B cell (primary cell): ENCODE measurements at regions not wholly inside any gene's neighbourhood (a gene's known extent, or its start where the extent isn't known, plus 50 kb on each side); places are given as distances from the start of the nearest gene placed in this dataset.

Experiments used
- ATAC-seq: fragments of 200-7000 bp; cut with Tn5 transposase; one replicate; pipeline ENCODE4 v1.10.0; 2021; ENCODE audit warnings: low read depth, mild to moderate bottlenecking, moderate number of reproducible peaks, moderate library complexity
- CTCF ChIA-PET: fragments of 350-600 bp; sonication (Branson Sonifier 250); formaldehyde crosslinking; loops from one replicate; lab custom pipeline; 2021; ENCODE audit warnings: antibody characterized with exemption, inconsistent platforms; lab: Charles Lee
- POLR2A ChIA-PET: fragments of 350-600 bp; sonication (Branson Sonifier 250); formaldehyde crosslinking; loops from one replicate; lab custom pipeline; 2021; ENCODE audit warnings: antibody characterized with exemption; lab: Charles Lee
- DNase-seq: peaks from one replicate; pipeline ENCODE4 v3.0.0; 2013
- H2AFZ ChIP-seq: 2 replicates; pipeline ENCODE4 v1.6.1; 2012; ENCODE audit warnings: mild to moderate bottlenecking, low read depth, low read length; ENCODE audit not compliant: insufficient read depth, poor library complexity, severe bottlenecking
- H3K27ac ChIP-seq, 2 donors: 1 replicate in 1 of 2; 2 replicates in 1 of 2; pipeline ENCODE4 v1.5.1; 2012 to 2013; ENCODE audit warnings: low read length in 2 of 2, mild to moderate bottlenecking in 2 of 2, moderate library complexity in 1 of 2
- H3K27me3 ChIP-seq, 4 experiments: fragments of 200-600 bp in 1 of 4; sonication (generic) in 1 of 4; replicated peaks in 1 of 4; 1 replicate in 2 of 4; 2 replicates in 2 of 4; pipeline versions ENCODE4 v1.6.1 to v1.7.0; 2013 to 2016; ENCODE audit warnings: low read length in 3 of 4, mild to moderate bottlenecking in 2 of 4, mixed read lengths in 1 of 4, moderate library complexity in 1 of 4; ENCODE audit not compliant: insufficient read depth in 4 of 4, control insufficient read depth in 3 of 4; ENCODE audit errors: control extremely low read depth in 1 of 4
- H3K36me3 ChIP-seq, 2 experiments: replicated peaks in 1 of 2; 1 replicate in 1 of 2; 2 replicates in 1 of 2; pipeline versions ENCODE4 v1.6.1 to v1.7.1; 2013; ENCODE audit warnings: low read length in 1 of 2; ENCODE audit not compliant: insufficient read depth in 2 of 2, control insufficient read depth in 1 of 2; ENCODE audit errors: control extremely low read depth in 1 of 2, extremely low read depth in 1 of 2
- H3K4me1 ChIP-seq, 2 donors: fragments of 200-600 bp in 1 of 2; sonication (generic) in 1 of 2; 1 replicate in 1 of 2; 2 replicates in 1 of 2; pipeline versions ENCODE4 v1.5.1 to v1.6.1; 2013 to 2017; ENCODE audit warnings: low read length in 2 of 2; ENCODE audit not compliant: control insufficient read depth in 2 of 2, insufficient read depth in 2 of 2
- H3K4me2 ChIP-seq: replicated peaks from 2 replicates; pipeline ENCODE3; 2012; ENCODE audit warnings: mild to moderate bottlenecking, low read depth, low read length; ENCODE audit not compliant: poor library complexity, severe bottlenecking
- H3K4me3 ChIP-seq, 5 experiments: fragments of 200-600 bp in 1 of 5; sonication (generic) in 1 of 5; 1 replicate in 3 of 5; 2 replicates in 2 of 5; pipeline versions ENCODE4 v1.5.1 to v1.7.0; 2011 to 2016; ENCODE audit warnings: low read length in 4 of 5, mild to moderate bottlenecking in 4 of 5, low read depth in 2 of 5, control low read depth in 1 of 5, moderate library complexity in 1 of 5; ENCODE audit not compliant: insufficient read depth in 1 of 5; ENCODE audit errors: control extremely low read depth in 1 of 5, extremely low read depth in 1 of 5
- H3K79me2 ChIP-seq: fragments of 200-600 bp; sonication (generic); one replicate; pipeline ENCODE4 v1.6.0; 2016; ENCODE audit warnings: low read length; ENCODE audit not compliant: control insufficient read depth, insufficient read depth
- H3K9ac ChIP-seq: fragments of 200-600 bp; sonication (generic); 2 replicates; pipeline ENCODE4 v1.6.1; 2017; ENCODE audit warnings: mild to moderate bottlenecking, low read length, moderate library complexity
- H3K9me3 ChIP-seq, 3 donors: one replicate each; pipeline versions ENCODE4 v1.6.1 to v1.7.1; 2013; ENCODE audit warnings: low read length in 2 of 3; ENCODE audit not compliant: control insufficient read depth in 2 of 3, insufficient read depth in 1 of 3; ENCODE audit errors: control extremely low read depth in 1 of 3
- H4K20me1 ChIP-seq: 2 replicates; pipeline ENCODE4 v1.6.0; 2012; ENCODE audit warnings: mild to moderate bottlenecking, low read length; ENCODE audit not compliant: insufficient read depth, control insufficient read depth, poor library complexity, severe bottlenecking
- H3K27ac Mint-ChIP-seq: one replicate; pipeline ENCODE4 v1.8.0; 2021; ENCODE audit warnings: mixed read lengths
- H3K27me3 Mint-ChIP-seq: one replicate; pipeline ENCODE4 v1.8.0; 2021; ENCODE audit warnings: mixed read lengths
- H3K4me1 Mint-ChIP-seq: one replicate; pipeline ENCODE4 v1.8.0; 2021; ENCODE audit warnings: mixed read lengths
- H3K4me3 Mint-ChIP-seq: one replicate; pipeline ENCODE4 v1.8.0; 2021; ENCODE audit warnings: mixed read lengths
- H3K9me3 Mint-ChIP-seq: one replicate; pipeline ENCODE4 v1.8.0; 2022; ENCODE audit warnings: mixed read lengths; ENCODE audit not compliant: insufficient read depth
- CTCF ChIP-seq: fragments of 200-600 bp; IDR thresholded peaks from one replicate; pipeline ENCODE4 v1.8.0; 2022; ENCODE audit warnings: antibody characterized with exemption, mild to moderate bottlenecking
- EZH2 ChIP-seq: IDR thresholded peaks from 2 replicates; pipeline ENCODE4 v1.6.1; 2012; ENCODE audit warnings: borderline replicate concordance, low read depth, mild to moderate bottlenecking, moderate library complexity, low read length; ENCODE audit not compliant: insufficient read depth, poor library complexity, severe bottlenecking
- WGBS: methylation state at CpG from one replicate; pipeline ENCODE4 v1.1.5; 2013; ENCODE audit warnings: missing lambda C conversion rate; ENCODE audit not compliant: insufficient coverage; 5-methylcytosine and 5-hydroxymethylcytosine counted together
- intact Hi-C: fragments of 100-400 bp; cut with micrococcal nuclease; formaldehyde crosslinking; loops from one replicate; pipeline ENCODE4 v1.10.0; 2022

- CTCF ChIA-PET = no interaction called here
- Mint-ChIP-seq H3K27me3 (peaks cover 18% of the 10 kb centered on the region), H3K27ac (no peak overlapping the region), H3K4me3 (no peak overlapping the region), H3K9me3 (no peaks in the 10 kb centered on the region), H3K4me1 (no peaks in the 10 kb centered on the region)
- no peak for TF ChIP-seq CTCF
- TF ChIP-seq EZH2 = no peak
- no peak for DNase-seq
- 80% methylated on average over 1 of the region's 2 CpGs for WGBS
- H3K9me3 ChIP-seq = no peaks in the 10 kb centered on the region
- intact Hi-C loops = no loop called here
- H2AFZ ChIP-seq = no peak overlapping the region
- no peaks in the 10 kb centered on the region for H3K79me2 ChIP-seq
- no peak overlapping the region for H3K27ac ChIP-seq
- no peaks in the 10 kb centered on the region for H3K4me1 ChIP-seq
- H3K9ac ChIP-seq = no peak overlapping the region
- H4K20me1 ChIP-seq = no peaks in the 10 kb centered on the region
- no peak overlapping the region for H3K4me3 ChIP-seq
- H3K4me2 ChIP-seq = no peak overlapping the region
- no peaks in the 10 kb centered on the region for H3K36me3 ChIP-seq
- no peaks in the 10 kb centered on the region for H3K27me3 ChIP-seq
- POLR2A ChIA-PET = no interaction called here
- no peak for ATAC-seq
These were observed 129.8 kb downstream of the METTL4 start for GRCh38 chr18:2441544-2441943.

GRCh38 chr18:2442006-2442405 is 129.3 kb downstream of the METTL4 start:
- H3K9ac ChIP-seq = no peak overlapping the region
- Mint-ChIP-seq H3K27ac (no peak overlapping the region), H3K9me3 (no peaks in the 10 kb centered on the region), H3K4me3 (no peak overlapping the region), H3K4me1 (no peaks in the 10 kb centered on the region), H3K27me3 (peaks cover 18% of the 10 kb centered on the region)
- no peak overlapping the region for H3K27ac ChIP-seq
- no CpG with 5 or more reads among the region's 3 CpGs for WGBS
- DNase-seq (no peak), ATAC-seq (no peak)
- H3K27me3 ChIP-seq = no peaks in the 10 kb centered on the region
- H4K20me1 ChIP-seq = no peaks in the 10 kb centered on the region
- no peaks in the 10 kb centered on the region for H3K9me3 ChIP-seq
- POLR2A ChIA-PET = no interaction called here
- H3K4me3 ChIP-seq = no peak overlapping the region
- no peaks in the 10 kb centered on the region for H3K36me3 ChIP-seq
- no peaks in the 10 kb centered on the region for H3K4me1 ChIP-seq
- no peak overlapping the region for H3K4me2 ChIP-seq
- H3K79me2 ChIP-seq = no peaks in the 10 kb centered on the region
- no peak for TF ChIP-seq CTCF
- no peak for TF ChIP-seq EZH2
- no peak overlapping the region for H2AFZ ChIP-seq
- CTCF ChIA-PET = no interaction called here
- intact Hi-C loops = no loop called here
